ES-I3 (cell line): ENCODE measurements at regions not wholly inside any gene's neighbourhood (a gene's known extent, or its start where the extent isn't known, plus 50 kb on each side); places are given as distances from the start of the nearest gene placed in this dataset.

Experiments
- H3K36me3 ChIP-seq: 2 replicates; pipeline ENCODE4 v1.6.1; 2013; ENCODE audit warnings: mild to moderate bottlenecking, low read length, control low read depth, moderate library complexity; ENCODE audit not compliant: insufficient read depth
- H3K4me1 ChIP-seq: 2 replicates; pipeline ENCODE4 v1.6.1; 2013; ENCODE audit warnings: mild to moderate bottlenecking, control low read depth, low read length; ENCODE audit not compliant: insufficient read depth
- H3K9ac ChIP-seq: 2 replicates; pipeline ENCODE4 v1.6.1; 2013; ENCODE audit warnings: low read depth, mild to moderate bottlenecking, low read length, moderate library complexity
- H3K9me3 ChIP-seq: 2 replicates; pipeline ENCODE4 v1.6.1; 2013; ENCODE audit warnings: mild to moderate bottlenecking, low read length, moderate library complexity; ENCODE audit not compliant: control insufficient read depth, insufficient read depth

DNA sequence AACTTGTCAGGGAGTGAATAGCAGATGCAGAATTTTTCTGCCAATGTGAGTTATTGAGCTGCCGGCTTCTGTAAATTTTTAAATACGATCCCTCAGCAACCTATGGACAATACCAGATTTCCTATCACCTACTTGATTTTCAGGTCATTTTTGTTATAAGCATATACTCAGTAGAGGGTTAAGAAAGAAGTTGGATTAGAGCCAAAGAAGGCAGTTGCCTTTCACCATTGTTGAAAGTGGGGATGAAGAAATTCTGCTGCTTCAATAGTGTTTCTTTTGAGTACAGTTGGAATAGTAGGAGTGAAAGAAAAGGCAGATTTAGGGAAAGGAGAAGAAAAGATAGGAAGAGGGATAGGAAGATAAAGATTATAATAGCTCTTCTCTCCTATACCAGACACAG lies 197.1 kb downstream of the ATP23 start:
- H3K9me3 ChIP-seq: no peaks in the 10 kb centered on the region
- no peaks in the 10 kb centered on the region for H3K36me3 ChIP-seq
- no peak overlapping the region for H3K9ac ChIP-seq
- H3K4me1 ChIP-seq: peaks cover 10% of the 10 kb centered on the region; the same call in 1 of the 2 replicates

DNA sequence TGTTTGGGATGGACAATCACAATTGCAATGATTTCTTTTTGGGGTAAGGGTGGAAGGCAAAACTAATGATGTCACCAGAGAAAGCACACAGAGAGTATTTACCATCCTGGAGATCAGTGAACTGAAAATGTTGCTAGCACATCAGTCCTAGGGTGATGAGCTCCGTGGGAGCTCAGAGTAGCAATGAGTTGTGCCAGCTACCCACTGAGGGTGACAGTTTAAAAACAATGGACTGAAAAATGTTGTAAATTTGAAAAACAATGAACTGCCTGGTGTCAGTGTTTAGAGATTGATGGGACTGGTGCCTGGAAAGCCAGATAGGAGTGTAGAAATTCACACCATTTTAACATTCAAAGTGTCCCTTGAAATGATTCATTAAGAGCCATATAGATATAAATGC lies 198.5 kb downstream of the ATP23 start:
- no peak overlapping the region for H3K9ac ChIP-seq
- no peaks in the 10 kb centered on the region for H3K36me3 ChIP-seq
- peaks cover 10% of the 10 kb centered on the region; the same call in 1 of the 2 replicates for H3K4me1 ChIP-seq
- H3K9me3 ChIP-seq: no peaks in the 10 kb centered on the region

DNA sequence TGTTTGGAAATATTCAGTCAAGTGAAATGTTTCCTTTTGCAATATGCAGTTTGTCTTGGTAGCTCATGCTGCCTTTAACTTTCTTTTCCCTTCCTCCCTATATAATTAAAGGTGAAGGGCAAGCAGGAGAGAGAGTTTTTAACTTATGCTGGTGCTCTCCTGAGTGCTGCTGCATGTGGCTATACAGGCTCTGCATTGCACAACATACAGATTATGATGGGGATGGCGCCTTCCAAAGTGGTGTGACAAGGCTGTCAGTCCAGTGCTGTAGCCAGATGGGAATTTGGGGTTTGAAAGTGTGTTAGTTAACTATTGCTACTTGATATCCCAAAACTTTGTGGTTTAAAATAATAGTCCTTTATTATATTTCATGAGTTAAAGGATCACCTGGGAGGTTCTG lies 199.0 kb downstream of the ATP23 start:
- no peak overlapping the region for H3K9ac ChIP-seq
- H3K9me3 ChIP-seq: 0 out of 2 replicates have a peak, but pooled peaks cover under 1% of the 10 kb centered on the region
- H3K36me3 ChIP-seq: no peaks in the 10 kb centered on the region
- peaks cover 10% of the 10 kb centered on the region; the same call in 1 of the 2 replicates for H3K4me1 ChIP-seq

DNA sequence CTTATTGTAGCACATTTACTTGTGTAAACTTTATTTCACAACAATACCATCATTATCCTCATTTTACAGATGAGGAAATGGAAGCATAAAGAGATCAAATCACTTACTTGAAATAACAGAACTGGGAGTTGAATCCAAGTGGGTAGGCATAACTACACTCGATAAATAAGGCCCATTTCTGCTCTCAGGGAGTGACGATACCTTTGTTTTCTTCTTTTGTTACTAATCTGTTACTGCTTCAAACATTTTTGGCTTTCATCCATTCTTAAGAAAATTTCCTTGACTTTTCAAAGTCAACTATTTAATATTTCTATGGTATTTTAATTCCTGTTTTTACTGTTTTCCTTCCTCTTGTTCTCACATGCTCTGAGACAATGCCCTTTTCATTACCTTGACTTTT lies 201.6 kb downstream of the ATP23 start:
- peaks cover 3% of the 10 kb centered on the region for H3K9me3 ChIP-seq
- no peaks in the 10 kb centered on the region for H3K36me3 ChIP-seq
- H3K4me1 ChIP-seq: peaks cover 10% of the 10 kb centered on the region; the same call in 1 of the 2 replicates
- no peak overlapping the region for H3K9ac ChIP-seq

DNA sequence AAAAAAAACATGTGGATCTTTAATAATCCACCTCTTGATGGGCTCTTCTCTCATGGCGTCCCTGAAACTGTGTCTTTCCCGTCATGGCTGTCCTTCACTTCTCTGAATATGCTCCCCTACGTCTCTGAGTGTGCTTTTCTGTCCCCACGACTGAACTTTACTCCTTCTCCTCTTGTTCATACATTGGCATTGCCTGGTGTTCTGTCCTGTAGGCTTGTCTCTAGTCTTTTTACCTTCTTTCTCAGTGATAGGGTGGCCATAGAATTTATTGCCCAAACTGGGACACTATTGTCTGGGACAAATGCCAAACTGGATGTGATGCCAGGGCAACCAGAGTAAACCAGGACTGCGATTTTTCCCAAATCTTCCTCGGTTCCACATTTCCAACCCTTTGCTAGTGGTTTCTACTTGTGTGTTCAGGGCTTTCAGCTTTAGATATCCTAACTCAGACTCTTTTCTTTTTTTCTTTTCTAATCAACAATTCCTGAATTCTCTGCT lies 202.2 kb downstream of the ATP23 start:
- H3K9ac ChIP-seq: no peak overlapping the region
- H3K36me3 ChIP-seq: no peaks in the 10 kb centered on the region
- H3K4me1 ChIP-seq: peaks cover 8% of the 10 kb centered on the region; the same call in 1 of the 2 replicates
- peaks cover 3% of the 10 kb centered on the region for H3K9me3 ChIP-seq

DNA sequence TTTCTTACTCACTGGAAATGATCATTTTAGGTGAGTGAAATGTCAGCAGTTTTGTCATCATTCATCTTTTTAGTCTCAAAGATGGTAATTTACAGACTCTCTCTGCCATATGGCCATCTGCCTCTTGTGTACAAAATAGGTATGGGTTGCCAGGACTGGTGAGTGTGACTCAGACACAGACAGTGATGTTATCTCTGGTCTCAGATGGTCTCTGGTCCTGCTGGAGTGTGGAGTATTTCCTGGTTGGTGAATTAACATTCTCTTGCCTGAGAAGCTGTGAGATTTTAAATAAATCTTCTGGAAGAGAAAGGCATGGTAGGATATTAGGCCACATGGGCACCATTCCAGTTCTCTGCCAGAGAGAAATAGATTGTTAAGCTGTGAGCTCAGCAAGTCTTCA lies 207.0 kb downstream of the ATP23 start:
- no peaks in the 10 kb centered on the region for H3K36me3 ChIP-seq
- H3K9ac ChIP-seq: no peak overlapping the region
- H3K9me3 ChIP-seq: peaks cover 3% of the 10 kb centered on the region
- H3K4me1 ChIP-seq: no peaks in the 10 kb centered on the region

DNA sequence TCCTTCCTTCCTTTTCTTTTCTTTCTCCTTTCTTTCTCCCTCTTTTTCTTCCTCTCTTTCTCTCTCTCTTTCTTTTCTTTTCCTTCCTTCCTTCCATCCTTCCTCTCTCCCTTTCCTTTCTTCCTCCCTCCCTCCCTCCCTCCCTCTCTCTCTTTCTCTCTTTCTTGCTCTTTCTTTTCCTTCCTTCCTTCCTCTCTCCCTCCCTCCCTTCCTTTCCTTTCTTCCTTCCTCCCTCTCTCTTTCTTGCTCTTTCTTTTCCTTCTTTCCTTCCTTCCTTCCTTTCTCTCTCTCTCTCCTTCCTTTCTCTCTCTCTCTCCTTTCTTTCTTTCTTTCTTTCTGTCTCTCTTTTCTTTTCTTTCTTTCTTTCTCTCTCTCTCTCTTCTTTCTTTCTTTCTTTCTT lies 207.6 kb downstream of the ATP23 start:
- Histone ChIP-seq H3K4me1 (no peaks in the 10 kb centered on the region), H3K9ac (no peak overlapping the region), H3K36me3 (no peaks in the 10 kb centered on the region), H3K9me3 (peaks cover 3% of the 10 kb centered on the region)

DNA sequence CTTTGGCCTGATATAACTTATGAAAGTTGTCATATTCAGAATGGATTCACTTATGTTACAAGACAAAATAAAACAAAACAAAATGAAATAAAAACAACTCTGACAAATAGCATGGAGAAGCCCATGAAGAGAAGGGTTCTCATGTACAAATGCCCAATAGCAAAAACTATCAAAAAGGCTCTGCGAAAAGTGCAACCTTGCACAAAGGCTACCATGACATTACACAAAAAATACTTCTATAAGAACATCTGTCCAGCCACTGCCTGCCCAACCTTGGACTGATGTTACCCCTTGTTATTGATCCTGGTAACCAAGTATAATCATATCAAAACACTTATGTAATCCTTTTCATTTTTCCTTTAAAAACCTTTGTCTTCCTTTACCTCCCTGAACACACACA lies 213.0 kb downstream of the ATP23 start:
- no peak overlapping the region for H3K9ac ChIP-seq
- no peaks in the 10 kb centered on the region for H3K36me3 ChIP-seq
- no peaks in the 10 kb centered on the region for H3K9me3 ChIP-seq
- H3K4me1 ChIP-seq: no peaks in the 10 kb centered on the region

DNA sequence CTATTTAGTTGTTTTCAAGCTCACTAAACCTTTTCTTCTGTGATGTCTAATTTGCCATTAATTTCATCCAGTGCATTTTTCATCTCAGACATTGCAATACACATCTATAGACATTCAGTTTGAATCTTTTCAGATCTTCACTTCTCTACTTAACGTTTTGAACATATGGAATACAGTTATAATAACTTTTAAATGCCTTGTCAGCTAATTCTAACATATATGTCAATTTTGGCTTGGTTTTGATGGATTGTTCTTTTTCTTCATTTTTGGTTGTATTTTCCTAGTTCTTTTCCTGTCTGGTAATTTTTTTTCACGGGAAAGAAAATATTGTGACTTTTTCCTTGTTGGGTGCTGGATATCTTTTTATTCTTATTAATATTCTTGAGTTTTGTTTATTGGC lies 215.3 kb downstream of the ATP23 start:
- H3K4me1 ChIP-seq: no peaks in the 10 kb centered on the region
- H3K9ac ChIP-seq: no peak overlapping the region

DNA sequence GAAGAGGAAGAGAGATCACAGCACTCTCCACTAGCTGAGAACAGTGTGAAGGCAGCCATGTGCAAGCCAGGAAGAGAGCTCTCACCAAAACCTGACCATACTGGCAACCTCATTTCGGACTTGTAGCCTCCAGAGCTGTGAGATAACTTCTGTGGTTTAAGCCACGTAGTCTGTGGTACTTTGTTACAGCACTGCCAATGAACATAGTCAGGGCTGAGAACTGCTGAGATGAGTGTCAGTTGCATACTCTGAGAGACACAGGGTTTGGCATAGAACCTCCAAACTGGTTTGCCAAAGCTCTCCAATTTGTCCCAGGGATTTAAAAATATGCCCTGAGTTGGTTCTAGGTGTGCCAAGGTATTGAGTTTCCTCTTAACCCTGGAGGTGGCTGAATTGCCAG lies 218.6 kb downstream of the ATP23 start:
- Histone ChIP-seq H3K9ac (no peak overlapping the region), H3K4me1 (no peaks in the 10 kb centered on the region), H3K36me3 (no peaks in the 10 kb centered on the region), H3K9me3 (no peaks in the 10 kb centered on the region)

More for the DNA sequence above, 215.3 kb downstream of the ATP23 start:
- no peaks in the 10 kb centered on the region for H3K9me3 ChIP-seq
- no peaks in the 10 kb centered on the region for H3K36me3 ChIP-seq

DNA sequence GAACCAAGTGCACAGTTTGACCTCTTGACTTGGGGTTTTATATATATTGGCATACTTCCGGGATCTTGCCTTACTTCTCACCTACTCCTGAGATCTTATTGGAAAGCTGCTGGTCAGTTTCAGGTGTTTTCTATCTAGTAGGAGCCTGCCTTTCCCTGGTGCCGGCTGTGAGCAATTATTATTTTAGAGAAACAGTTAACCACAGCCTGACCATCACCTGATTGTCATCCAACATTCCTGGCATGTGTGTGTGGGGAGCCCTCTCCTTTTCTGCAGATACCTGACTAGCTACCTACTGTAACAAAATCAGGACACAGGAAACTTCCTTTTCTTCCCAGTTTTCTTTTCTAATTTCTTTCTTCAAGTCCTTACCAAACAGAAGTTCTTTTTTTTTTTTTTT lies 220.4 kb downstream of the ATP23 start:
- H3K36me3 ChIP-seq: no peaks in the 10 kb centered on the region
- no peak overlapping the region for H3K9ac ChIP-seq
- no peaks in the 10 kb centered on the region for H3K9me3 ChIP-seq
- no peaks in the 10 kb centered on the region for H3K4me1 ChIP-seq

DNA sequence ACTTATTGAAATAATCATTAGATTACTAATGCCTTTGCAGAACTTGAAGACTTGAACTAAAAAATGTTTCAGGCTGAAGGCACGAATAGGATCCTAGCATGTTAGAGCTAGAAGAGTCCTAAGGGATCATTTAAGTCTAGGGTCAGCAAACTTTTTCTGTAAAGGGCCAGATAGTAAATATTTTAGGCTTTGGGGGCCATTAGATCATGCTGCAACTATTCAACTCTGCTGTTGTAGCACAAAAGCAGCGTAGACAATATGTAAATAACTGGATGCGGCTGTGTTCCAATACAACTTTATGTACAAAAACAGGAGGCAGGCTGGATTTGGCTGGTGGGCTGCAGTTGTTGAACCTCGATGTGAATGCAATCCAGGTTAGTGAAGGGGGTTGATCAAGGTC lies 221.7 kb downstream of the ATP23 start:
- Histone ChIP-seq H3K9me3 (no peaks in the 10 kb centered on the region), H3K36me3 (no peaks in the 10 kb centered on the region), H3K4me1 (no peaks in the 10 kb centered on the region), H3K9ac (no peak overlapping the region)

DNA sequence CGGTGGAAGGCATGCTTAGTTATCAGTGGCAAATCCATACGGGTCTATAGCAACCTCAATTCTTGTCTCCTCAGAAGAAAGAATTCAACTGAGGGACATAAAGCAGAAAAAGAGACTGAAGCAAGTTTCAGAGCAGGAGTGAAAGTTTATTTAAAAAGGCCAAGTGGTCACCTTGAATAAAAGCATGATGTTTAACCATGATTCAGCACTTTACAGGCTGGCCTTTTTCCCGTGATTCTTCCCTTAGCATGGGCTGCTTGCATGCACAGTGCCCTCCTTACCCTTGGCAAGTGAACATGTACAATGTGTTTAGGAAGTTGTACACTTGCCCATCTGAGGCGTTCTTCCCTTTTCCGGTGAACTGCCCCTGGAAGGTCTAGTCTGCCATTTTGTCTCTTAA lies 225.3 kb downstream of the ATP23 start:
- H3K9me3 ChIP-seq: no peaks in the 10 kb centered on the region
- H3K4me1 ChIP-seq: 0 out of 2 replicates have a peak, but pooled peaks cover 3% of the 10 kb centered on the region
- H3K9ac ChIP-seq: no peak overlapping the region
- H3K36me3 ChIP-seq: no peaks in the 10 kb centered on the region; the same call in 1 of the 2 replicates

DNA sequence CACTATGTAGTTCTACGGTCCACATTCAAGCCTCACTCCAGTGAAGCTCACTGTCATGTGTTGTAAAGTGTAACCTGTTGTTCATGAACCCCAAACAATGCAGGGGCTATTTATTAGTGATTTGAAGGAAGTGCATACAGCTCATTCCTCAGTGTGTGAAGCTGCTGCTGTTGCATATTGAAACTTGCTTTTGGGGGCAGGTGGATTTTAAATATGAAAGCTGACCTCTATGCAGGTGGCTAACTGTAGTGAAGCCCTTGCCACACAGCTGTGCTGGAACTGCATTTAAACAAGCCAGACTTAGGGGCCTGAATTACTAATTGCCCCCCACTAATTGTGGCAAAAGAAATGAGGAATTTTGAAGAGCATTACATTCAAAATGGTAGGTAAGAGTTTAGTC lies 226.3 kb downstream of the ATP23 start:
- Histone ChIP-seq H3K9ac (no peak overlapping the region), H3K36me3 (no peaks in the 10 kb centered on the region; the same call in 1 of the 2 replicates), H3K4me1 (0 out of 2 replicates have a peak, but pooled peaks cover 3% of the 10 kb centered on the region), H3K9me3 (no peaks in the 10 kb centered on the region; the same call in 1 of the 2 replicates)

DNA sequence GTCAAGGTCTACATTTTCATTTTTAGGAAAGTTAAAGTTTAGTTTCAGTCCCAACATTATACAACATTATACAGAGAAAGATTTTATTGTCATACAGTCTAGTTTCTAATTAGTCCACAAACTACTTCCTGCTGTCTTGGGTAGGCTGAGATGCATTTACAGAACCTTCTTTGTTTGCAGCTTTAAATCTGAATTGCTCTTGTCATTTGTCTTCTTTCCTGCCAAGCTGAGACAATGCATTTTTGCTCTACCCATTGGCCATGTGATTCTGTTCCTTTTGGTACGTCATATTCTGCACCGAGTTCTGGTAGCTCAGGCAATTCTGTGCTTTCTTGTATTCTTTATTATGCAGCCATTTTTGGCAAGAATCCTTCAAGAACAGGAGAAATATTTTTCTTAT lies 228.5 kb downstream of the ATP23 start:
- H3K4me1 ChIP-seq: 0 out of 2 replicates have a peak, but pooled peaks cover 3% of the 10 kb centered on the region
- no peaks in the 10 kb centered on the region; the same call in 1 of the 2 replicates for H3K36me3 ChIP-seq
- H3K9me3 ChIP-seq: no peaks in the 10 kb centered on the region; the same call in 1 of the 2 replicates
- no peak overlapping the region for H3K9ac ChIP-seq
